Stimulated activated CD4-positive, alpha-beta T cell treated with anti-CD3 and anti-CD28 coated beads, Interleukin-1b, Interleukin-23, amount 100 ng/mL, for 24 hours (primary cell): ENCODE measurements at regions not wholly inside any gene's neighbourhood (a gene's known extent, or its start where the extent isn't known, plus 50 kb on each side); places are given as distances from the start of the nearest gene placed in this dataset.

Experiments used
- DNase-seq, 4 experiments: peaks; one replicate each; pipeline ENCODE4 v3.0.0-alpha.2; 2020; ENCODE audit warnings: low read depth in 4 of 4, low spot score in 1 of 4

DNA sequence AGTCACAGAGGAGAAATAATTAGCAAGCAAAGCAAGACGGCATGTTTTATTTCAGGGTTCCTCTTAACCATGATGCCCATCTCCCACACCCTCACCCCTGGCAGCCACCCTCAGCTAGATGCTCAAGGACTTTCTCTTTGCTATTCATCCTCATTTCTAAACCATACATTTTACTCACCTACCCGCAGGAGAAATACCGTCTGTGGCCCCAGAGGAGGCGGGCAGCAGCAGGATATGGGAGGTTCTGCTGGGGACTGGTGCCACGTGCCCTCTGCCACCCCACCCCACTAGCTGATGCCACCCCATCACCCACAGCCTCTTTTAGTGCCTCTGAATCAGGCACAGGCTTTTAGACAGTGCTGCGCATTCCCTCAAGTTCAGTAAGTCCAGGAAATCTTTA lies 168.7 kb upstream of the ITGB1 start:
- no peak for DNase-seq

DNA sequence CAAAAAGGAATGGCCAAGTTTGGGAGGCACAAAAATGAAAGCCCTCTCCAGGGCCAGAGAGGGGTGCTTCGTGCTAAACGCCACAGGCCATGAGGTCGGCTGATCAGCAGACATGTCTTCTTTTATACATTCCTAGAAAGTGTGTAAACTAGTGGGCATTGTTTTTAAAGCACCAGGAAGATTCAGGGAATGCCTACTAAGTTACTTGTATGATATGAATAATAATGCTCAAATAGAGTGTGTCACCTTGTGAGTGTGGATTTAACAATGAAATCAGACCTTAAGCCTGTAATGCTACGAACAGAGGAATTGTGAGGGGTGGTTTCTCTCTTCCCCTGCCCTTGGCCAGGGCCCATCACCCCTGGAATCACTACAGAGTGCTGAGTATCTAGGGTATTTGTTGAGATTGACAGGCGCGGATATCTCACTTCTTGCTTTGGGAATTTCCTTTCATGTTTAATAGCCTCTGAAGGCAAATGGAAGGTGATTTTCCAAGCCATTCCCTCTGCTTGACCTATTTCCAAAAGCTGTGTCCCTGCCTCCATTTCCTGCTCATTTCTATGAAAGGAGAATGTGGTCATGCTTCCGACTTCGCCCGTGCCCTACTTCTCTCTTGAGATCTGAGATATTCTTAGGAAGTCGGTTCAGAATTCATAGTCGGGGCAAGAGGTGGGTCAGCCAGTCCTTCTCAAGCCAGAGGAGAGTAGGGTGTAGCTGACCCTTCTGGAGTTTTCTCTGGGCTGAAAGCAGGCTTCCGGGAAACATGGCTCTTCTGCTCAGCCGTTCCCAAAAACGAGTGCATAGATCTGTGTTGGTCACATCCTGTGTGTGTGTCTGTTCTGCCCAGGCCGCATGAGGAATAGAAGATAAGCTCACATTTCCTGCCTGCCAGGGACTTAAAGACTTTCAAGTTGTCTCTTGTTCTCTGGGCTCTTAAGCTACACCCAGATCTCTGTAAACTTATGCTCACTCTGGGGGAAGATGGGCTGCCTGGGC lies 167.8 kb upstream of the ITGB1 start:
- DNase-seq = no peak

DNA sequence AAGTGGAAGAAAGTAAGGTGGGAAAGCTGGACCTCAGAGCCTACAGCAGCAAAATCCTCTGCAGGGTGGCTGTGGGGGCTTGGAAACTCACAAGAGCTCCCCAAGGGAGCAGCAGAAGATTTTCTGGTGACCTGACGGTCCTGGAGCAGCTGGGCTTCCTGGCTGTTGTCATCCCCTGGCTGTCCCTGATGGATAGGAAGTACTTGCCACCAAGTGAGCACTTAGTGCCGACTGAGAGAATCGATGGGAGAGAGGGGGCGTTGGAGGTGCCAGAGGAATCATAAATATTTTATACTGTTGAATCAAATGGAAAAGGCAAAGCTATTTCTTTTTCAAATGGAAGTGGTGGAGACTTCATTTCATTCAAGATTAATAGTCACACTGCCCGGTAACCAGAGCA lies 167.1 kb upstream of the ITGB1 start:
- DNase-seq = no peak

DNA sequence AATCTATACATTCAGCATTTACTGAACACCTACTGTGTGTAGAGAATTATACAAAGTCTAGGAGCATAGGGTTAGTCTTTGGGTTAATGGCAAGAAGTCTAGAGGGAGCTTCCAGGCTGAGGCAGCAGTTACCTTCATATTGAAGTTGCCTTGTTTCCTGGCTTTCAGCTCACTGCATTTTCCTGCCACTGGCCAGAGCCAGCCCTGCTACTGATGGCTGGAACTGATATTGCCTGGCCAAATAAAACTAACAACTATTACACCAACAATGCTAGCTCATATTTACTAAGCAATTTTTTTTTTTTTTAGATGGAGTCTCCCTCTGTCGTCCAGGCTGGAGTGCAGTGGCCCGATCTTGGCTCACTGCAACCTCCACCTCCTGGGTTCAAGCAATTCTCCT lies 165.7 kb upstream of the ITGB1 start:
- DNase-seq = no peak

DNA sequence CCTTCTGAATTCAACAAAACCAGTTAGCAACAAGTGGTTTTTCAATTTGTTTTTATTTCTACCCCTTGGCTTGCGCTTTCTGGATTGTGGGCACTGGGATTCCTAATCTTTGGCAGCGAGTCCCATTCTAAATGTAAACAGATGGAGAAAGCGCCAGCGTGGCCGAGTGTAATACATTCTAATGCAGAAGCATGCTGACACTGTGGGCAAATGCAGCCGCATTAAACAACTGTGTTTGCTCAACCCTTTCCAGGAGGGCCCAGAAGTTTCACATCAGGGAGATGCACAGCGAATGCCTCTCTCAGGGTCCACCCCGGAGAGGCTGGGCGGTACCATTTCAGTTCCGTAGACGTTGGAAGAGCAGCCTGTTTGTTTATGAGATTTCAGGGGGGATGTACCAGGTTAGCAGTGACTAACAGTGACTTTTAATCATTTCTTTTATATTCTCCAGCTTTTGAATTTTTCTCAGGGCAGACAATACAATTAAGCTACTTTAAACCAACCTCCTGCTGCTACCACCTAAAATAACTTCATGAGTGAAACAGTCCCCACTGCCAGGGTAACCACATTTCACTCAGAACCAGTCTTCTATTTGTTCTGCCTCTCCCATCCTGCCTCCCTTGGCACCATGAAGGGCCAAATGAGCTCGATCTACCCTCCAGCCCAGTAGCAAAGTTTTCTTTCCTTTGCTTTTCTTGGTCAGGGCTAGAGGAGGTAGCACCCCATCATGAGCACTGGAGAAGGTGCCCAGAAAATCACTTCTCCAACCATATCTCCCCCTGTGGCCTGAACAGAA lies 164.2 kb upstream of the ITGB1 start:
- DNase-seq = no peak

DNA sequence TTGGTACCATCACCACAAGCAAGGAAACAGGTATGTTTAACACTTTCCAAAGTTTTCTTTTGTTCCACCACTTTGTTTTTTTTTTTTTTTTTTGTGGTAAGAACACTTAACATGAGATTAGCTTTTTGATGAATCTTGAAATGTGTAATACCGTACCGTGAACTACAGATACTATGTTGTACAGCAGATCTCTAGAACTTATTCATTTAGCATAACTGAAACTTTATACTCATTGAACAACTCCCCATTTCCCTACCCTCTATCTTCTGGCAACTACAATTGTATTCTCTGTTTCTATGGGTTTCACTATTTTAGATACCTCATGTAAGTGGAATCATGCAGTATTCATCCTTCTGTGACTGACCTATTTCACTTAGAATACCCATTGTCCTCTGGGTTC lies 162.7 kb upstream of the ITGB1 start:
- DNase-seq = no peak

DNA sequence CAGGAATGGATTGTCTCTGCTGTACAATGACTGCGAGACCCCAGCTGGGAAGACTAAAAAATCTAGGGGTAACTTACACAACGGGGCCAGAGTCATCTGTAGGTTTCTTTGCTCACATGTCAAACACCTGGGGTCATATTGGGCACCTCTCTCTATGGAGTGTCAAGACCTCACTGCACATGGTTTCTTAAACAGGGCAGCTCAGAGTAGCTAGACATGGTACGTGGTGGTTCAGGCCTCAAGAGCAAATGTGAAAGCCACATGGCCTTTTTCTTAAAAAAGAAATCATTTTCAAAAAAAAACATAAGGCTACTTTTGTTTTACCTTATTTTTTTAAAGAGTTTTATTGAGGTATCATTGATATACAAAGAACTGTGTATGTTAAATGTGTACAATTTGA lies 162.2 kb upstream of the ITGB1 start:
- no peak for DNase-seq

DNA sequence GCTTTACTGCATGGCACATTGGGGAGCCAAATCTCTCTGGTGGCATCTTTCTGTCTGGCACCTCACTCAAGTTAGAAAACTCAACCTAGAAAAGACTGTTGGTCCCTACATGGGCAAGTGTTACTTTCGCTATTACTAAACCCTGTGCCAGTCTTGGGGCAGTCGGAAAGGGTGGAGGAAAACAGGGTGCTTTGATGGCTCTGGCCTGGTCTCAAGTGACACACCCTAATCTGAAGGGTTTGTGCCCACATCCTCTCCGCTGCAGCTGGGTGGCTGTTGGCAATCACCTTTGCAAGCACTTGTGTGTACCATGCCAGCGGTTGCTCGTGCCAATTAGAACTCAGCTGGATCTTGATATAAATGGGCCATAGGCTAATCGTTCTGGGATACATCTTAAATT lies 159.8 kb upstream of the ITGB1 start:
- DNase-seq = no peak

DNA sequence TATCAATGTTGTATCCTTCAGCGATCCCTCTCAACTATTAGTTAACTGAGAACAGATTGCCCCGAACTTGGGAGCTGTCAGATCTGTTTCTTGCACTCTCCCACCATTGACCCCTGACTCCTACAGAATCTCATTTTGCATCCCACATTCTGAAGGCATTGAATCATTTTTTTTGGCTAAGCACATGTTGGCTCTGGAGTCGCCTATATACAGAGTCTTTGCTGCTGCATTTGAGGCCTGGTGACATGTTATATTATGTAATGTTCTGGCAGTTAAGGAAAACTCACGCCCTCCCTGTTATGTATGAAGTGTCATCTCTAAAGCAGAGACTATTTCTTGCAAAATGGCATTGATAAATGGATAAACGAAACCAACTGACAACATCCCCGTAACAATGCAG lies 159.2 kb upstream of the ITGB1 start:
- no peak for DNase-seq

DNA sequence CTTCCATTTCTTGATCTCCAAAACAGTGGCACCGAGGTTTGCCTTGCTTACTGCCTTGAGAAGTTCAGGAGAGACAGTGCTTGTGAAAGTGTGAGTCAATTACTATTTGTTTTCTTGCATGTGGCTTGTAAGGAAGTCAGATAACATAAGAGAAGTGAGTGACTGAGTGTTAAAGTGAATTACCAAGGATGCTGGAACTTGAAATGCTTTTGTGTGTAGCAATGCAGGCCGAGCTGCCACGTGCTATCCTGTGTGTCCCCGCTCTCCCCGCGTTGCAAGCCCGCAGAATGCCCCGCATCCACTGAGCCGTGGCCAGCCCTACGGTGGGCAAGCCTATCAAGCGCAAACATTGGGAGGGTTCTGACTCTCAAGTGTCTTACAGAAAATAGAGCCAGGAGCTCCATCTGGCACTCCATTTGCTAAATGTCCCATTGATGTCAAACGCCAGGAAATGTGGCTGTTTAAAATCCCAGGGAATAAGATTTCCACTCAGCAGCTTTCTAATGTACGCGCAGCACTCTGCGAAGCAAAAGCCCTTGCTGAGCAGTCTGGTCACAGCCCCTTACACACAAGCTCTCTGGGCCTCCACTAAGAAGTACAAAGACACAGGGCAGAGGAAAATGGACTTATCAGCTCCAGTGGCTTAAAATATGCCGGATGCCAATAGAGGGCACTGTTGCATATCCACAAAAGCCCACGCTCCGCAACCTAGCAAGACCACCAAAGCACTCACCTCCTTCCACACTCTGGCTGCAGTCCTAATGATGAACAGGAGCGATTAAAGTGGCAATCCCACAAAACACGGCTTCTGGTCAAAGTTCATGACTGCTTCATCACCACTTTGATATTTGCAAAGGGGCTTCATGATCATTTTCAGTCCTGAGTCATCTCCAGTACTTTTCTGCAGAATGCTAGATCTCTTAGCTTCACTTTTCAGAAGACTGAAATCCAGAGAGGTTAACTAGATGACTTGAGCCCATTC lies 158.0 kb upstream of the ITGB1 start:
- DNase-seq = no peak

DNA sequence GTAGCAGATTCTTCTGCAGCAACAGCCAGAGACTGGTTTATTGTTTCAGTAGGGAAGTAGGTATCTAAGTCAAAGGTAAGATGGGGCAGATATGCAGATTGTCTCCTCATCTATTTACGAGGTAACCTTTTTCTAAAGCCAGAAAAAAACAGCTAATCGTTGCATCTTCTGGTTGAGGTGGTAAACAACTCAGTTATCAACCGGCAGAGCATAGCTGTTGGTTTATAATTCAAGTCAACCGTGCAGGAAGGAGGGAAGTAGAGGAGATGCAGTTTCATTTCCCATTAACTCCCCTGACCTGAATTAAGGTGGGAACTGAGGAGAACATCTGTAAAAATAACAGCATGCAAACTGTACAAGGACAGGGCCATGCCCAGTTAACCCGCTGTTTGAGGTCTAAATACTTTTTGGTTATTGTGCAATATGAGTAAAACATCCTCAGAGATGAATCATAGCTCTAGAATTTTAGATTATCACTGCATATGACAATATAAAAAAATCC lies 156.5 kb upstream of the ITGB1 start:
- no peak for DNase-seq

DNA sequence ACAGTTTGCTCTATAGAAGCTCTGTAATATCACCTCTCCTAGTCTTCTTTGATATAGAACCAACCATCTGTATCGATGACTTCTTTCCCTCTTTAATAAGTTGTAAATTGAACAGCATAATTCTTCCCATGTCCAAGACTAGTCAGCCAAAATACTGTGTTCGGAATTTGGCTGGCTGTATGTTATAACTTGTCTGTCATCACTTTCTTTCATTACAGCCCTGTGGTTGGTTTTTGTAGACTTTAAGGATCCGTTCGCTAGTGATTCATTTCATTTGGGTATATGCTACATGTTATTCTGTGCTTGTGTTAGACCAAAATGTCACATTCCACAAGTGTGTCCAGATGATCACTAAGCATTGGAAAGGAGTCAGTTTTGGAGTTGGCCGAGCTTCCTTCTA lies 155.4 kb upstream of the ITGB1 start:
- DNase-seq = no peak

DNA sequence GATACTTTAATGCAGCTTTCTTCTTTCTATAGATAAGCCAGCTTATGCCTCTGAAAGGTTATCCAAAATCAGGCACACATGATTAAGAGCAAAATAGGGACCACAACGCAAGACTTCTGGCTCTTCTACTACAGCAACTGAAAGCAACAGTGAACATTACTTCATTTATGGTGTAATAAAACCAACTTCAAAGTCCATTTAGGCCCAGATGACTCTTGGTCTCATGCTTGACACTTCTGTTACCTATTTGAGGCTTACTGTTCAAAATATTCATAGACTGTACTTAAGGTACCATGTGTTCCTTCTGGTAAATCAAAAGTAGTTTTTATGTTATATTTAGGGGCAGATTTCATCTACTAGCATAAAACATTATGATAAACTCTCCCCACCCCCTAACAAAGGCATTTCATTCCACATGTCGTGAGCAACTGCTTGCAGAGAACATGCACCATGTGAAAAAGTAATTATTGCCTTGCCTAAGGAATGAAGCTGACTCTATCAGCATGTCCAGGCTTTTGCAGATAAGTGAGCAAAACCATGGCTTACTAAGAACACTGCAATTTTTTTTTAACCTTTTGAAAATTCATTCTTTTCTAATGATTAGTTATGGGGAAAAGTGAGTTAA lies 154.9 kb upstream of the ITGB1 start:
- no peak for DNase-seq

DNA sequence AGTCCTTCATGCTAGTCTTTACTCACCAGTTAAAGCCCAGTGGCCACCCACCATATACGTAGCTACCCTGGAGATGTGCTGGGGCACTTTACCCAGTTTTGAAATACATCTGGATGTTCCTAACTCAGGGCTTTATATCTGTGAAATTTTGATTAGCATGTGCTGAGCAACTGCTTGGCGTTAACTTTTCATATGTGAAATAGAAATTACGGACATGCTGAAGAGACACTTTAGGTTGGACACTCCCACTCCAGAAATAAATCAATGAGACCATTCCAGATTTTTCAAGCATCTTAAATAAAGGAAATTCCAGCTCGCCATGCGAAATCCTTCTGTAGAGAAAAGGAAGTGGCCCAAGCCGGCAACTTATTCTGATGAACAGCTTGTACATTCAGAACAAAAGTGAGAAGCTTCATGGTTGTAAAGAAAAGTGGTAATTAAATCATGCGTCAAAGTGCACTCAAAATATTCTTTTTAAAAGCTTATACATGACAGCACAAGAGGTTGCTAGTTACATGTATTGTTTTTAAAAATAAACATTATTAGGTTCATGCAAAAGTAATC lies 153.5 kb upstream of the ITGB1 start:
- no peak for DNase-seq

DNA sequence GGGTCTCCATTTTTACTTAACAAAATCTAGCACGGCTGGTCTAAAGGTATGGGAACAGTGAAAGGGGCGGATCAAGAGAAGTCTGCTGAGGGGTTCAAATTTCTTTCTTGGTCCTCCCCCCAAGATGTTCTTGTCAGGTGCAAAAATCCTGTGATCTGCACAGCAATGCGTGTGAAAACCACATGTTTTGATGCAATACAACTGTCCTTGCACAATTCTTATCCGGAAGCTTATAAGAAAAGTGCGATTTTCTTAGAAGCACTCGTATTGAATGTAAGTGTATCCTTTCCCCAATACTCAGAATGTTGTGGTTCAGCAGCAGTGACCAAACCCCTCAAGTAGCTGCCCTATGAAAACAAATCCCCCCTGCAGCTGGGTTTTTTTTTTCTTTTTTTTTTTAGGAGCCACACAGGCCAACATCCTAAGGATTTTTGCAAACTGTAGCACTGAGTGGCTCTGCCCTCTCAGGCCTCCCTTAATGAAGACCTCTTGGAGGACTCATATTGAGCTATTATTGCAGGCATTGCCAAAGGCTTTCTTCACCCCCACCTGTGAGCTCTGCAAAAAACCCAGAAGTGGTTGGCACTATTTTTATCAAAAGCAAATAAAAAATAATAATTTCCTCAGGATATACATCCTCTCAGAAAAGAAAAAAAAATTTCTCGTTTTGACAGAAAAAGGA lies 151.9 kb upstream of the ITGB1 start:
- no peak for DNase-seq

DNA sequence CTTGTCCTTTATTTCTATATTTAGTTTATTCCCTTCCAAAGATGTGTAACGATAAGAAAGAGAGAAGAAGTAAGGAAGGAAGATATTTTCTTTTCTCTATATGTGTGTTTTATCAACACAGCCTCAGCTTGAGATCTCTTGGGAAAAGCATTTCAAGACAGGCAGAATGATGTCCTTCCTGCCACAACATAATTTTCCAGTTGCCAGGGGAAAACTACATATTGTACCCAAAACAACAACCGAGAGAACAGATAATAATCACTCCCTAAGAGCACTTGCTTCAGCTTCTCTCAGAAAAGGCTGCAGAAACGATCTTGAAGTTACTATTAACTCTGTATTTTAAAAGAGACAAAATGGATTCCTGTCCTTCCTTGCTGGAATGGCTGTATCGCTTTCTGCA lies 151.4 kb upstream of the ITGB1 start:
- no peak for DNase-seq

DNA sequence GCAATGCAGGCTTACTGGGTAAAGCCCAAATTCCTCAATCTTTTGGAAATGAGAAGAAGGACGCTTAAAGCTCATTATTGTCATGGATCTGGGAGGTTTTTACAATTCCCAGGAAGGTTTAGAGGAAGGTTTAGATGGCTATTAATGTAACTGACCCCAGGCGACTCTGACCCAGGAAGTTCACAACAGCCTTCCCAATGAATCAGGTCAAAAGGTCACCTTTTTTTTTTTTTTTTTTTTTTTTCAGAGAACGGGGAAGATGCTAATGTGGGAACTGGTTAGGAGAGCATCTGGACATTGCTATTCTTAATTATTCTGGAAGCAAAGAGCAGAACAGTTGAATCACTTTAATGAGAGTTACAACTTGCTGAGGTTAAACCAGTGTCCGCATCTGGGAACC lies 149.9 kb upstream of the ITGB1 start:
- no peak for DNase-seq

DNA sequence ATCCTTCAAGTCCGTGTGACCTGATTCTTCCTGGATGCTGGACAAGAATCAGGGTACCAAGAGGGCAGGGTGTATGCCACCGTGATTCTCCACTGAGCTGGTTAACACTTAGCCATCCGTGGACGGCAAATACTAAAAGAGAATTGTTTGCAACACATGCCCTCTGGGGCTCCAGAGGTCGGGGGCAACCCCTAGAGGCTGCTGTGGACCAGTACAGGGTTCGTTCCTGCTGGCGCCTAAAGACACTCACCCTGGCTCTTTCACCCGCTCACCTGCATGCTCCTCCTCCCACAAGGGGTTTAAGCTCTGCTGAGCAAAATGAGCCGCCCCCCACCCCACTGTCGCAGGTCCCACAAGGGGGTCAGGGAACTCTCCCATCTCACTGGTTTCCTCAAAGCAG lies 148.7 kb upstream of the ITGB1 start:
- DNase-seq = no peak

DNA sequence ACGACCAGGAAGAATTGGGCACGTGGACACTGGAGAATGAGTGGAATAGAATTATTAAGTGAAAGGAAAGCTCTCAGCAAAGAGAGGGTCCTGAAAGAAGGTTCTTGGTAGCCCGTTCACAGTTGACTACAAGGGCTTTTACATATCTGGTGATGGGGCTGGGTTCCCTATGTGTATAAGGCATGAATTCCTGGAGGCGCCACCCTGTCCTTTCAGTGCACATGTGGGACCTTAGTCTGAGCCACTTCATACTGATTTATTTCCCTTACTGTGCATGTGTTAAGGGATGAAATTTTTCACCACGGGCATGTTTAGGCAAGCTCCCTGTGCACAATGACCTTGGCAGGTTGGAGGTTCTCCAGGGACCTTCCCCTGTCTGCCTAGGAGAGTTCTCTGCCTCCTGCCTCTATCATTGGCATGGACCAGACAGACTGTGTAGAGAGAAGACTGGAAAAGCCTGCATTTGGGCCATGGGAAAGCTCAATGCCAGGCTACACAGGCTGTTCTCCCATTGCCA lies 145.9 kb upstream of the ITGB1 start:
- DNase-seq = no peak
